Prostate gland (tissue), 2 donors: ENCODE measurements at regions not wholly inside any gene's neighbourhood (a gene's known extent, or its start where the extent isn't known, plus 50 kb on each side); places are given as distances from the start of the nearest gene placed in this dataset.
A peak's percentile ranks its signal among the peaks of the same experiment; 100 is the strongest.

Experiments
- DNase-seq: peaks from one replicate; pipeline ENCODE4 v3.0.0-alpha.2; 2019; ENCODE audit warnings: low spot score
- H3K27ac ChIP-seq, 2 donors: fragments of 200-600 bp; sonication (generic); 2 replicates each; pipeline ENCODE4 v1.5.1; 2017 to 2019
- H3K27me3 ChIP-seq: fragments of 200-600 bp; sonication (generic); replicated peaks from 2 replicates; pipeline ENCODE4 v1.5.1; 2019; ENCODE audit not compliant: insufficient read depth
- H3K36me3 ChIP-seq, 2 donors: fragments of 200-600 bp; sonication (generic); 1 replicate in 1 of 2; 2 replicates in 1 of 2; pipeline versions ENCODE4 v1.5.1 to v1.8.1; 2017 to 2019
- H3K4me1 ChIP-seq: fragments of 200-600 bp; sonication (generic); replicated peaks from 2 replicates; pipeline ENCODE4 v1.5.1; 2019
- H3K4me3 ChIP-seq, 2 donors: fragments of 200-600 bp; sonication (generic); 2 replicates each; pipeline ENCODE4 v1.5.1; 2017 to 2019
- H3K9me3 ChIP-seq: fragments of 200-600 bp; sonication (generic); 2 replicates; pipeline ENCODE4 v1.5.1; 2017
- POLR2A ChIP-seq: fragments of 450-650 bp; IDR thresholded peaks from one replicate; pipeline ENCODE4 v1.6.1; 2016; ENCODE audit warnings: antibody characterized with exemption, mild to moderate bottlenecking
- POLR2AphosphoS5 ChIP-seq: sonication (generic); formaldehyde crosslinking; IDR thresholded peaks from one replicate; pipeline ENCODE4 v1.6.1; 2017; ENCODE audit warnings: antibody characterized with exemption
- WGBS: methylation state at CpG from one replicate; pipeline ENCODE4 v1.1.5; 2018; 5-methylcytosine and 5-hydroxymethylcytosine counted together
- intact Hi-C: fragments of 100-400 bp; cut with DNase I; formaldehyde crosslinking; loops from one replicate; pipeline ENCODE4 v1.14.2; 2022
- TF ChIP-seq, protein P1 (sequence below), 4 experiments: fragments of 200-600 bp in 2 of 4; fragments of 450-650 bp in 2 of 4; sonication (generic) in 2 of 4; IDR thresholded peaks; 1 replicate in 3 of 4; 2 replicates in 1 of 4; pipeline ENCODE4 v1.5.1; 2016 to 2019; ENCODE audit warnings: antibody characterized with exemption in 4 of 4, mild to moderate bottlenecking in 2 of 4, moderate library complexity in 2 of 4

DNA sequence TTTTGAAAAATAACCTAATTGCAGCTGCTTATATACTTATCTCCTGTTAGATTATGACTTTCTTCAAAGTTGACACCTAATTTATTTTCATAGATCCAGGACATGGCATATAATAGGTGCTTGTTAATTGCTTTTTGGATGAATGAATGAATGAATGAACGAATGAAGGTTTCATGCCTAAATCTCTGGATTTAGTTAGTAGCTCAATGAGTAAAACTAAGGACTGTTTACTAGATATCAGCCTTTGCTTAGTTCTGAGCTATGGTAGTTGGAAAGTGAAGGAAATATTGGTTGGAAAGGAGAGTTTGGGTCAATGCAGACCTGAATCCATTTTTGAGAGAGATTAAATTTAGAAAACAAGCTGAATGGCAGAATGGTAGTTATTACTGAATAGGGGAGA, 160.4 kb upstream of the SGO1 start:
- WGBS: 82% methylated on average over 1 of the region's 1 CpG
- DNase-seq: no peak
- TF ChIP-seq POLR2A (no peak), POLR2AphosphoS5 (no peak)
- TF ChIP-seq, protein P1, sequence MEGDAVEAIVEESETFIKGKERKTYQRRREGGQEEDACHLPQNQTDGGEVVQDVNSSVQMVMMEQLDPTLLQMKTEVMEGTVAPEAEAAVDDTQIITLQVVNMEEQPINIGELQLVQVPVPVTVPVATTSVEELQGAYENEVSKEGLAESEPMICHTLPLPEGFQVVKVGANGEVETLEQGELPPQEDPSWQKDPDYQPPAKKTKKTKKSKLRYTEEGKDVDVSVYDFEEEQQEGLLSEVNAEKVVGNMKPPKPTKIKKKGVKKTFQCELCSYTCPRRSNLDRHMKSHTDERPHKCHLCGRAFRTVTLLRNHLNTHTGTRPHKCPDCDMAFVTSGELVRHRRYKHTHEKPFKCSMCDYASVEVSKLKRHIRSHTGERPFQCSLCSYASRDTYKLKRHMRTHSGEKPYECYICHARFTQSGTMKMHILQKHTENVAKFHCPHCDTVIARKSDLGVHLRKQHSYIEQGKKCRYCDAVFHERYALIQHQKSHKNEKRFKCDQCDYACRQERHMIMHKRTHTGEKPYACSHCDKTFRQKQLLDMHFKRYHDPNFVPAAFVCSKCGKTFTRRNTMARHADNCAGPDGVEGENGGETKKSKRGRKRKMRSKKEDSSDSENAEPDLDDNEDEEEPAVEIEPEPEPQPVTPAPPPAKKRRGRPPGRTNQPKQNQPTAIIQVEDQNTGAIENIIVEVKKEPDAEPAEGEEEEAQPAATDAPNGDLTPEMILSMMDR (IDR thresholded peaks at IDR 0.05): no peak
- H3K4me1 ChIP-seq: no peaks in the 10 kb centered on the region
- H3K36me3 ChIP-seq: no peaks in the 10 kb centered on the region
- no peak overlapping the region for H3K27ac ChIP-seq
- no peaks in the 10 kb centered on the region for H3K27me3 ChIP-seq
- no peak overlapping the region for H3K4me3 ChIP-seq
- intact Hi-C loops: loop anchor here (10.0 kb wide), 1 partner anchor 1548 kb away; no protein-coding TSS in a partner anchor
- no peaks in the 10 kb centered on the region for H3K9me3 ChIP-seq

DNA sequence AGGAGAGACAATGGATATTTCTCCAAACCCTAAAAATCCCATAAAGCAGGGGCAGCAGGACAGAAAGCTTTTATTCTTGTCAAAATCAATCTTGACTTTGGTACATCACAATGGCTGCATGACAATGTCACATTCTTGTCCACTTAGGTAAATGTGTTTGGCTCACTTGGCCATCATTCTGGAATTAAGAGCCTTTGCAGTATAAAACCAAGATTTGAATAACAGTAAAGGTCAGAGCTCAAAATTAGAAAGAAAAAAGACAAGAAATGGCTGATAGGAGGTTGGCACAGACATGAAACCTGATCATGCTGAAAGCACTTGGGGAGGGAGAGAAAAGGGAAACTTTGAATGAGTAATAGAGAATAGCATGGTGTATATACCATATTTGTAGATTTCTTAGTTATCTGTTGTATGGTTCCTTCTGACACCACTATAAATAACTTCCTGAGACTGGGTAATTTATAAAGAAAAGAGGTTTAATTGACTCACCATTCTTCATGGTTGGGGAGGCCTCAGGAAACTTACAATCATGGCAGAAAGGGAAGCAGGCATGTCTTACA, 158.5 kb upstream of the SGO1 start:
- no peaks in the 10 kb centered on the region for H3K9me3 ChIP-seq
- H3K27me3 ChIP-seq: no peaks in the 10 kb centered on the region
- H3K4me3 ChIP-seq: no peak overlapping the region
- no peak for DNase-seq
- TF ChIP-seq POLR2AphosphoS5 (no peak), POLR2A (no peak)
- TF ChIP-seq, protein P1 (IDR thresholded peaks at IDR 0.05): no peak
- H3K36me3 ChIP-seq: no peaks in the 10 kb centered on the region
- intact Hi-C loops: loop anchor here (5.0 to 10.0 kb wide), 2 partner anchors 1138 to 1550 kb away; no protein-coding TSS in a partner anchor
- no peaks in the 10 kb centered on the region for H3K4me1 ChIP-seq
- H3K27ac ChIP-seq: no peak overlapping the region

DNA sequence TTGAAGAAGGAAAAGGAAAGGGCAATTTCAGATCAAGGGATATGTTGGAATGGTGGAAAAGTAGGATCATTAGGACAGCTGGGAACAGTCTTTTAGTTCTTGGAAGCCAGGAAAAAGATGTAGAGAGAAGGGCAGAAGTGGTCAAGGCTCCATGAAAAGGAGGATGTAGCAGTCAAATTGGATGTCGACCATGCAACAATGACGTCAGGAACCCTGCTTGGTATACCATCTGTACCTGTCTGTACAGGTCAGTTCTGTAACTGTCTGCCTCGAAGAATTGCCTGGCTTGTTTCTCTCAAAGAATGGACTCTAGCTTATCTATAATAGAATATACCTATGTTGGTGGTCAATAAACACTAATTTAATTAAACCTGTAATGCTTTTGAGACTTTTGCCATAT, 157.8 kb upstream of the SGO1 start:
- intact Hi-C loops: loop anchor here (5.0 to 10.0 kb wide), 2 partner anchors 1139 to 1551 kb away; no protein-coding TSS in a partner anchor
- no peak for DNase-seq
- Histone ChIP-seq H3K36me3 (no peaks in the 10 kb centered on the region), H3K4me1 (no peaks in the 10 kb centered on the region), H3K4me3 (no peak overlapping the region), H3K27ac (no peak overlapping the region), H3K27me3 (no peaks in the 10 kb centered on the region), H3K9me3 (no peaks in the 10 kb centered on the region)
- WGBS: 86% methylated on average over 3 of the region's 3 CpGs
- TF ChIP-seq, protein P1 (IDR thresholded peaks at IDR 0.05): no peak
- TF ChIP-seq POLR2A (no peak), POLR2AphosphoS5 (no peak)

DNA sequence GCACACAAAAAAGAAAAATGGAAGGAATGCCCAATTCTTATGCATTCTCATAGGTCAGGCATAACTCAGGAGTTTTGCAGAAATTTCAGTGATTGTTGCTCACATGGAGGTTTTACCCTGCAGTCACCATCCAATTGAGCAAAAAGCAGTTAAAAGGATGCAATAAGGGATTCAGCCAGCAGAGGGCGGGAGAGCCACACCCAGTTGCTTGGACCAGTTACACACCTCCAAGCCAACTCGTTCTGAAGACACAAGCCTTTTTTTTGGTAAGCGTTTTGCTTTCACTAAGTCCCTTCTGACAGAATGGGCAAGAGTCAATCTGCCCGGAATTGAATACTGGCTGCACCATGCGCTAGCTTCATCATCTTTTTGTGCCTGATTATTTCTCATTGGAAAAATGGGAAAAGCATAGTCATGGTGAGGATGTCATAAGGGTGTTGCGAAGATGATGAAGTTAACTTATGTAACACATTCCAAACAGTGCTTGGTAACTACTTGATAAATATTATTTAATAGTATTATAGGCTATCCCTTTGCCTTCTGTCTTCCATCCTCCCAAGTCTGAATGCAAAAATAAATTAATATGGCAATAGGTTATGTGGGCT, 154.4 kb upstream of the SGO1 start:
- TF ChIP-seq POLR2A (no peak), POLR2AphosphoS5 (no peak)
- TF ChIP-seq, protein P1 (IDR thresholded peaks at IDR 0.05): peak; percentile 69 to 78 (median 74)
- no peaks in the 10 kb centered on the region for H3K9me3 ChIP-seq
- WGBS: 26% methylated on average over 6 of the region's 6 CpGs
- no peak overlapping the region for H3K27ac ChIP-seq
- intact Hi-C loops: loop anchor here (5.0 to 10.0 kb wide), 2 partner anchors 1142 to 1554 kb away; no protein-coding TSS in a partner anchor
- DNase-seq: peak; percentile 59
- H3K27me3 ChIP-seq: no peaks in the 10 kb centered on the region
- no peak overlapping the region for H3K4me3 ChIP-seq
- no peaks in the 10 kb centered on the region for H3K4me1 ChIP-seq
- H3K36me3 ChIP-seq: no peaks in the 10 kb centered on the region

DNA sequence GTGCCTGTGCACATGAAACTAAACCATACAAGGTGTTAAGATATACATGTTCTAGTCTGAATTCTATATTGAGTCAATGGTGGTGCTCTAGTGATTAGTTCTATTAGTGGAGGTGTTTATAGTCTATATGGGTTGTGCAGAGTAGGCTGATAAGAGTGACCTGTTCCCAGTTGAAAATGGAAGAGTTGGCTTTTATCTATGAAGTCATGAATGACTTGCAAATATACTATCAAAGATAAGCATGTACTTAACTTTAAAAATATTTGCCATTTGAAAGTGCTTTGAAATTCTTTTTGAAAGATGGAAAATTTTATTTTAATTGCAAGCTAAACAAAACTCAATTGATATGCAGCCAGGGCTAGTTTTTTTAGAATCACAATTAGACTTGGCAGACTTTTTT, 150.6 kb upstream of the SGO1 start:
- intact Hi-C loops: no loop called here
- DNase-seq: no peak
- H3K4me1 ChIP-seq: no peaks in the 10 kb centered on the region
- H3K9me3 ChIP-seq: no peaks in the 10 kb centered on the region
- H3K4me3 ChIP-seq: no peak overlapping the region
- TF ChIP-seq POLR2A: no peak
- TF ChIP-seq POLR2AphosphoS5: no peak
- TF ChIP-seq, protein P1 (IDR thresholded peaks at IDR 0.05): no peak
- H3K36me3 ChIP-seq: no peaks in the 10 kb centered on the region
- H3K27ac ChIP-seq: no peak overlapping the region
- no peaks in the 10 kb centered on the region for H3K27me3 ChIP-seq
